Naive B cell (primary cell): ENCODE measurements at regions not wholly inside any gene's neighbourhood (a gene's known extent, or its start where the extent isn't known, plus 50 kb on each side); places are given as distances from the start of the nearest gene placed in this dataset.

Experiments
- ATAC-seq, 2 donors: fragments of 150-1000 bp; cut with Tn5 transposase; 2 replicates each; pipeline ENCODE4 v1.10.0; 2021; ENCODE audit warnings: low read depth in 2 of 2, mild to moderate bottlenecking in 2 of 2, moderate library complexity in 2 of 2
- DNase-seq: peaks from one replicate; pipeline ENCODE4 v3.0.0; 2022
- H3K27ac Mint-ChIP-seq, 6 donors: one replicate each; pipeline ENCODE4 v1.8.0; 2020 to 2022; ENCODE audit warnings: mild to moderate bottlenecking in 6 of 6, mixed read lengths in 6 of 6, moderate library complexity in 5 of 6, inconsistent platforms in 2 of 6
- H3K27me3 Mint-ChIP-seq, 3 donors: one replicate each; pipeline ENCODE4 v1.8.0; 2021 to 2022; ENCODE audit warnings: mixed read lengths in 3 of 3, mild to moderate bottlenecking in 1 of 3
- H3K36me3 Mint-ChIP-seq, 2 donors: one replicate each; pipeline ENCODE4 v1.8.0; 2020 to 2022; ENCODE audit warnings: mixed read lengths in 2 of 2, inconsistent platforms in 1 of 2, mild to moderate bottlenecking in 1 of 2
- H3K4me1 Mint-ChIP-seq, 3 donors: one replicate each; pipeline ENCODE4 v1.8.0; 2020 to 2022; ENCODE audit warnings: mixed read lengths in 3 of 3, inconsistent platforms in 1 of 3, mild to moderate bottlenecking in 1 of 3, moderate library complexity in 1 of 3
- H3K4me3 Mint-ChIP-seq, 8 donors: one replicate each; pipeline ENCODE4 v1.8.0; 2020 to 2022; ENCODE audit warnings: mild to moderate bottlenecking in 8 of 8, mixed read lengths in 8 of 8, moderate library complexity in 8 of 8, inconsistent platforms in 2 of 8
- H3K9me3 Mint-ChIP-seq, 7 donors: one replicate each; pipeline ENCODE4 v1.8.0; 2020 to 2022; ENCODE audit warnings: mixed read lengths in 7 of 7, mild to moderate bottlenecking in 5 of 7, inconsistent platforms in 2 of 7, moderate library complexity in 1 of 7

- H3K4me3 Mint-ChIP-seq, result no peak overlapping the region
- no peaks in the 10 kb centered on the region for H3K36me3 Mint-ChIP-seq
- peaks cover 0 to 2% (median 0%) of the 10 kb centered on the region in 7 donors for H3K9me3 Mint-ChIP-seq
- ATAC-seq (no peak), DNase-seq (no peak)
- no peaks in the 10 kb centered on the region for H3K4me1 Mint-ChIP-seq
- no peak overlapping the region for H3K27ac Mint-ChIP-seq
- peaks cover 3 to 27% (median 20%) of the 10 kb centered on the region in 3 donors for H3K27me3 Mint-ChIP-seq
Measured at GRCh38 chr9:107397076-107398044, 92.2 kb downstream of the KLF4 start.

- no peaks in the 10 kb centered on the region for H3K9me3 Mint-ChIP-seq
- no peak for DNase-seq
- no peak for ATAC-seq
- peaks cover 7 to 24% (median 9%) of the 10 kb centered on the region in 3 donors for H3K27me3 Mint-ChIP-seq
- H3K27ac Mint-ChIP-seq, result no peak overlapping the region
- H3K36me3 Mint-ChIP-seq, result no peaks in the 10 kb centered on the region
- H3K4me3 Mint-ChIP-seq, result peak overlapping the region in 1 of 8 donors; percentile 70
- H3K4me1 Mint-ChIP-seq, result no peaks in the 10 kb centered on the region
Measured at GRCh38 chr9:107394264-107394663, 95.3 kb downstream of the KLF4 start.

- Mint-ChIP-seq H3K27ac (no peak overlapping the region), H3K4me1 (no peaks in the 10 kb centered on the region), H3K9me3 (no peaks in the 10 kb centered on the region), H3K27me3 (peaks cover 7 to 24% (median 20%) of the 10 kb centered on the region in 3 donors), H3K4me3 (no peak overlapping the region), H3K36me3 (no peaks in the 10 kb centered on the region)
- DNase-seq (no peak), ATAC-seq (no peak)
Measured at GRCh38 chr9:107390778-107391177, 98.8 kb downstream of the KLF4 start.

GRCh38 chr9:107390279-107390678 lies 99.3 kb downstream of the KLF4 start:
- no peaks in the 10 kb centered on the region for H3K4me1 Mint-ChIP-seq
- no peak overlapping the region for H3K27ac Mint-ChIP-seq
- H3K4me3 Mint-ChIP-seq, result no peak overlapping the region
- DNase-seq (no peak), ATAC-seq (no peak)
- H3K9me3 Mint-ChIP-seq, result no peaks in the 10 kb centered on the region
- peaks cover 7 to 24% (median 20%) of the 10 kb centered on the region in 3 donors for H3K27me3 Mint-ChIP-seq
- no peaks in the 10 kb centered on the region for H3K36me3 Mint-ChIP-seq

GRCh38 chr9:107389617-107390071 lies 99.9 kb downstream of the KLF4 start:
- DNase-seq (no peak), ATAC-seq (no peak)
- Mint-ChIP-seq H3K4me3 (no peak overlapping the region), H3K4me1 (no peaks in the 10 kb centered on the region), H3K9me3 (no peaks in the 10 kb centered on the region), H3K27me3 (peaks cover 8 to 25% (median 23%) of the 10 kb centered on the region in 3 donors), H3K36me3 (no peaks in the 10 kb centered on the region), H3K27ac (no peak overlapping the region)

- Mint-ChIP-seq H3K27ac (no peak overlapping the region), H3K4me1 (no peaks in the 10 kb centered on the region), H3K4me3 (no peak overlapping the region), H3K9me3 (no peaks in the 10 kb centered on the region), H3K36me3 (no peaks in the 10 kb centered on the region), H3K27me3 (peaks cover 15 to 31% (median 25%) of the 10 kb centered on the region in 3 donors)
- no peak for DNase-seq
- ATAC-seq, result no peak
Measured at GRCh38 chr9:107388890-107389289, 100.7 kb downstream of the KLF4 start.

- DNase-seq, result no peak
- Mint-ChIP-seq H3K36me3 (no peaks in the 10 kb centered on the region), H3K27me3 (peaks cover 14 to 29% (median 25%) of the 10 kb centered on the region in 3 donors), H3K9me3 (no peaks in the 10 kb centered on the region), H3K4me3 (no peak overlapping the region), H3K27ac (no peak overlapping the region), H3K4me1 (no peaks in the 10 kb centered on the region)
- ATAC-seq, result no peak
Measured at GRCh38 chr9:107387409-107387808, 102.2 kb downstream of the KLF4 start.

GRCh38 chr9:107386396-107386795 lies 103.2 kb downstream of the KLF4 start:
- Mint-ChIP-seq H3K4me1 (no peaks in the 10 kb centered on the region), H3K36me3 (no peaks in the 10 kb centered on the region), H3K27me3 (peaks cover 14 to 32% (median 29%) of the 10 kb centered on the region in 3 donors), H3K9me3 (no peaks in the 10 kb centered on the region), H3K27ac (peak overlapping the region in 1 of 6 donors; percentile 72), H3K4me3 (no peak overlapping the region)
- DNase-seq (no peak), ATAC-seq (no peak)
